NT2/D1 (cell line): ENCODE measurements at regions not wholly inside any gene's neighbourhood (a gene's known extent, or its start where the extent isn't known, plus 50 kb on each side); places are given as distances from the start of the nearest gene placed in this dataset.

Experiments
- SUZ12 ChIP-seq: IDR thresholded peaks from 2 replicates; pipeline ENCODE4 v1.6.1; 2011; ENCODE audit not compliant: insufficient read length, insufficient read depth; ENCODE audit errors: extremely low read depth
- YY1 ChIP-seq: IDR thresholded peaks from 2 replicates; pipeline ENCODE4 v1.6.1; 2011; ENCODE audit not compliant: insufficient read length, insufficient read depth
- ZNF274 ChIP-seq: IDR thresholded peaks from 2 replicates; pipeline ENCODE4 v1.6.1; 2011; ENCODE audit warnings: mild to moderate bottlenecking, low read depth, low read length

- no peak for TF ChIP-seq YY1
- no peak for TF ChIP-seq SUZ12
- TF ChIP-seq ZNF274 = no peak
These were observed 129.9 kb upstream of the LYZL2 start for GRCh38 chr10:30759423-30759822.
